Activated CD4-positive, alpha-beta T cell treated with anti-CD3 and anti-CD28 coated beads, Interleukin-2, Interleukin-4, amounts not matched to agents 100 ng/mL and 50 ng/mL, durations not matched to agents 16 hours and 8 hours (primary cell): ENCODE measurements at regions not wholly inside any gene's neighbourhood (a gene's known extent, or its start where the extent isn't known, plus 50 kb on each side); places are given as distances from the start of the nearest gene placed in this dataset.

ENCODE experiments used
- DNase-seq: peaks from one replicate; pipeline ENCODE4 v3.0.0-alpha.2; 2020; ENCODE audit warnings: low spot score

- DNase-seq, result no peak
Observed at GRCh38 chr18:28406533-28406932, 229.6 kb upstream of the CDH2 start.

- no peak for DNase-seq
Observed at GRCh38 chr18:28404694-28405093, 227.8 kb upstream of the CDH2 start.

DNA sequence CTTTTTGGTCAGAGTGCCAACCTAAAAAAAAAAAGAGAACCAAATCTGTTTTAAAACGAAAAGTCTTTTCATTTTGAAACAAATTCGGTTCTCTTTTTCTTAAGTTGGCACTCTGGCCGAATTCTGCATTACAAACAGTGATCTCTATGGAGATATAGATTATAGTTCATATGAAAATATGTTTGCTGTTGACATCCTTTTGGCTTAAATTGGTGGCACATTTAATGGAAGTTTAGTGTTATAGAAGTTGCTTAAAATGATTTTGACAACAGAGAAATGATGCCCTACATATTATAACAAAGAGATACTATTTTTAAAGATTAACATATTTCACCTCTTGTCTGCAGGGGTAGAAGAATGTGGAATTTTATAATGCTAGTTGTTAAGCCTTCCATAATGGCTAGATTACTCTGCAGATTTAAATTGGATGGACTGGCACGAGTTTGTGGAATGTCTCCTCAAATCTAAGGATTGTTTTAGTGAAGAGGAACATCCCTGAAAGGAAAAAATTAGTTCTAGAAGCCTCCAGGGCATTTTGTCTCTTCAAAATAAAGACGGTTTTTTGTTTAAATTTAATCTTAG lies 222.9 kb upstream of the CDH2 start:
- no peak for DNase-seq

DNA sequence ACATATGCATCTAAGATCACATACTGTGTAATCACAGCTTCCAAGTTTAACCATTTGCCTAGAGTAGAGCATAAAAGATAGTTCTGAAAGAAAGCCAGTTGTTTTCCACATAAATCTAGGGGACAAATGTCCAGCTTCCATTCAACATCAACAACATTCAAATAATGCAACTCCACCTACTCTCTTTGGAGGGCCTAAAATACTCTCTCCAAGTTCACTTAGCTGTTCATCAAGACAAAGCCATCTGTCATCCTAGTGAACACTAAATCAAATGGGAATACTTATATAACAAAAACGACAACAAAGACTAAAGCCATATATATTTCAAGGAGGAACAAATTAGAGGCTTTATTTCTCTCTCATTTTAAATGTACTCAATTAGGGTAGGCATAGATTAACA lies 221.5 kb upstream of the CDH2 start:
- DNase-seq, result no peak

- no peak for DNase-seq
Observed at GRCh38 chr18:28390022-28390421, 213.1 kb upstream of the CDH2 start.

DNA sequence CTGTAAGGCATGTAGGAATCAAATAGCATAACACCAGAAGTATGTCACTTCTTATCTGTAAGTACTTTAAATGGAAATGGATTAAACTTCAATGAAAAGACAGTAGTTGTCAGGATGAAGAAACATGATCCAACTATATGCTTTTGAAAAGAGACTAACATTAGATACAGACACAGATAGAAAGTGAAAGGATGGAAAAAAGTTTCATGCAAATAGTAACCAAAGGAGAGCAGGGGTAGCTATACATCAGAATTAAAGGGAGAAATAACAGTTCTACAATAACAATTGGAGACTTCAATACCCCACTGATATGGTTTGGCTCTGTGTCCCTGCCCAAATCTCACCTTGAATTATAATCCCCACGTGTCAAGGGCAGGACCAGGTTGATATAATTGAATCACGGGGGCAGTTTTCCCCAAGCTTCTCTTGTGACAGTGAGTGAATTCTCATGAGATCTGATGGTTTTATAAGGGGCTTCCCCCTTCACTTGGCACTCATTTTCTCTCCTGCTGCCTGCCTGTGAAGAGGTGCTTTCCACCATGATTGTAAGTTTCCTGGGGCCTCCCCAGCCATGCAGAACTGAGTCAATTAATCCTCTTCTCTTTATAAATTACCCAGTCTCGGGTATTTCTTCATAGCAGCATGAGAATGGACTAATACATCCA lies 205.4 kb upstream of the CDH2 start:
- no peak for DNase-seq

- DNase-seq, result no peak
Observed at GRCh38 chr18:28372186-28372585, 195.3 kb upstream of the CDH2 start.

GRCh38 chr18:28366676-28367075 lies 189.7 kb upstream of the CDH2 start:
- DNase-seq, result no peak

DNA sequence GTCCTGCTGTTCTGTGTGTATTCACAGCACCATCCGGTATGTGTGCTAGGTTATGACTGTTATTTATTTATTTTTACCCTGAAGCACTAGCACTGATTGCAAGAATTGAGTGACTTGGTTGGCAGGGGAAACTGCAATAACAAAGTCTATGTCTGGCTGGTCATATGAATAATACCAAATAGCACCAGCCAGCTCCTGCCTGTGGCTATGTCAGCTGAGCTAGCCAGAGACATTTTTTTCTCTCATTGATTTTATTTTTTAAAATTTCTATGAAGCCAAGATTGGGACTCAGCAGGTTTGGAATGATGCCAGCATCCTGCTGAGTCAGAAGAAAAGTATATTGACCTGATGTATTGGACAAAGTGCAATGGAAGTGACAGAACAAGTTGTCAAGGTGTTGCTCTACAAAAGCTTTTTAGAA lies 188.5 kb upstream of the CDH2 start:
- no peak for DNase-seq

DNA sequence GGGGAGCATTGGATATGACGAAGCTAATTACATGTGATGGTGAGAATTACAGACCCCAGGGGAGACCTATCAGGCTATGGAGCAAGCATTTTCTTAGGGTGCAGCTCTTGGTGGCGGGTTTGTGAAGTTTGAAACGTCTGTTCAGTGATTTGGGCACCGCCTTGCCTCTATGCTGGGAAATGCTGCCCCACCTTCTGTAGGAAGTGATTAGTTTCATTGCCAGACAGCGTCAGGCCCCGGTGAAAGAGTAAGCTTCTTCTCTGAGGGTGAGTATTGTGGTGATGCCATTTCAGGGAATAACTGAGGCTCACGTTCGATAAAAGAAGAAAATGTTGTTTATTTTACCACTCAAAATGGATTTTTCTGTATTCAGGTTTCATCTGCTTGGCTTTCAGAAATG lies 186.2 kb upstream of the CDH2 start:
- no peak for DNase-seq

DNA sequence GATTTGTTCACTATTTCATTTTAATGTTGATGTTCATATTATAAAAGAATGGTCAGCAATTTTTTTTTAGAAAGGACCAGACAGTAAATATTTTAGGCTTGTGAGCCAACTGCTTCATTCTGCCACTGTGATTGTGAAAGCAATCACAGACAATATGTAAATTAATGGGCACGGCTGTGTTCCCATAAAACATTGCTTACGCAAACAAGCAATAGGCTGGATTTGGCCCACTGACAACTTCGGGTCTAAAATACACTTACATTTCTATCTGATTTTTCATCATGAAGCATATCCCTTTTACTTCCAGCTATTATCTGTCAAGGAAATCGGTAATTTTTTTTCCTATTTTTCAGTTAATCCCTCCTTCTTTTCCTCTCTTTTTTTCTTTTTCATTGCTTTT lies 182.2 kb upstream of the CDH2 start:
- no peak for DNase-seq

DNA sequence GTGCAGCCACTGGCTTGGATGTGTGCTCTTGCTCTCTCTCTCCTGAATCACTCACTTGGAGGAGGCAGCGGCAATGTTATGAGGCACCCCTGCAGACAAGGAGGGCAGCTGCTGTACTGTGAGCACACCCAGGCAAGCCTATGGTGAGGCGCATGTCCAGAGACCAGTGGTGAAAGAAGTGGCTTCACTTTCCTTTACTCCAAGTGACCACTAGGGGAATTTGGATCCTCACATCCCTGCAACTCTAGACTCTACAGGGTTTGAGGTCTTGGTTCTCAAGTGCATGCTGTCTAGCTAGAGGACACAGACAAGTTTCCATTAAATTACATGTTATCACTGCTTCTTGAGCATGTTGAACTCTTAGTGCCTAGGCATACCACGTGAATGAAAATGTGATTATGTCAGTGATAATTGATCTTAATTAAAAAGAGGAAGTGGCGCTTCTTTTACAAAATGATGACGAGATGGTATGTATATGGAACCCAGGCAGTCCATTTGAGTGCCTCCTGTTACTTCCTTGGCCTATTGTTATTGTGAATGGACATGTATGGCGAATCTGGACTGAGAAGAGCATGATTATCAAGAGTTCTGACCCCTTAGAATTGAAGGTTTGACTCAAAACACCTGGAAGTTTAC lies 181.0 kb upstream of the CDH2 start:
- no peak for DNase-seq

DNA sequence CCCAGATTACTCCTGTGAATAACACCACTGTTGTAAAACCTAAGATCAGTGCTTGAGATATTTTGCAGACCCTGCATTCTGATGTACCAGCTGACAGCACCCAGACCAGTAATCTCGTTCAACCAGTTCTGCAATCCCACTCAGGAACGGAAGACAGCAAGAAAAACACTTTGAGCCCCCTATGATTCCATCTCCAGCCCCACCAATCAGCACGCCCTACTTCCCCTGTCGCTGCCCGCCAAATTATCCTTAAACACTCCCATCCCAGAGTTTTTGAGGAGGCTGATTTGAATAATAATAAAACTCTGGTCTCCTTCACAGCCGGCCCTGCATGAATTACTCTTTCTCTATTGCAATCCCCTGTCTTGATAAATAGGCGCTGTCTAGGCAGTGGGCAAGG lies 173.9 kb upstream of the CDH2 start:
- no peak for DNase-seq

GRCh38 chr18:28342231-28342630 lies 165.3 kb upstream of the CDH2 start:
- no peak for DNase-seq

- no peak for DNase-seq
Observed at GRCh38 chr18:28338316-28338715, 161.4 kb upstream of the CDH2 start.

DNA sequence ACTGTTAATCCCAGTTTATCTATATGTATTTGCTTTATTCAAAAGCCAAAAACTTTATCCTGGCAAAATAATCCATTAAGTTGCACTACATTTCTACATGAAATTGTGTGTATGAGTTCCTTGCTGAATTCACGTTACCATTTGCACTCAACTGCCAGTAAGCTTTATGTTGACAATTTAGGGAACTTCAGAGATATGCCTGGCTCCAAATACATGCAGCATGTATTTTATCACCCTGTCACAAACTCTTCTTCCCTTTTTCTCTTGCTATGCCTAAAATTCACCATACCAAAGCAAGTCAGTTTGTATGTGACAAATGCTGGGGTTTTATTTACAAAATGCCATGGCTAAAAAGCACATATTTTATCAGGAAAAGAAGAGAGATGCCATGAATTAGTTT lies 157.6 kb upstream of the CDH2 start:
- DNase-seq, result no peak

DNA sequence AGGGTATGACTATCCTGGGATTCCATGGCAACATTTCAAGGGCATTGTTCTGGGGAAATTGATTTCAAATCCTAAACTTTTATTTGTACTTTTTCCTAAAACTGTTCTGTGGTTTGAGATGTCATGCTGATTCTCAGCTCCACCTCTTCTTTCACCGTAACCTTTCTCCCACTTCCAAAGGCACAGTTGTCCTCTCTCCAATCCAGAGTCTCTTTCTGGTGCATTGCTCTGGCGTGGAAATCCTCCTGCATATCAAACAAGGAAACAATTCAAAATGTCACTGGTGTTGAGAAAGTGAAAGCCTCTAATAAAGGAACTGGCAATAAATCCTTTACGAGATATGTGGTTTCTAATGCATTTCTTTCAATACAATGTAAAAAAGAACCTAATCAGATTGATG lies 155.1 kb upstream of the CDH2 start:
- no peak for DNase-seq

DNA sequence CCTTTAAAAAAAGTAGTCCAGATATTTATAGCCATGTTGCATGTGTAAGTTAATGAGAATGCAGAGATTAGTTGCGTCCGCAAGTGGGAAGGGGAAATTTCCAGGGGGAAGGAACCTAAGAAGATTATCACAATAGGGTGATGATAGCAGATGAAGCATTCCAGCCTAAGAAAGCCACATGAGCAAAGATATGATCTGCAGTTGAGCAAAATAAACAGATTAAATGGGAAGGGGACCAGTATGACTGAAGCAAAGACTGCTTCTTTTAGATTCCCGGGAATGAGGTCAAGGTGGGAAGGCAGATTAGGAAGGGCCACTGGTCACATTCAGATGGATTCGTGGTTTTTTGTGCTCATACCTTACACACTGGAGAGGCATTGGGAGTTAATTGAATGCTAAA lies 154.6 kb upstream of the CDH2 start:
- DNase-seq, result no peak

- no peak for DNase-seq
Observed at GRCh38 chr18:28313602-28314001, 136.7 kb upstream of the CDH2 start.

DNA sequence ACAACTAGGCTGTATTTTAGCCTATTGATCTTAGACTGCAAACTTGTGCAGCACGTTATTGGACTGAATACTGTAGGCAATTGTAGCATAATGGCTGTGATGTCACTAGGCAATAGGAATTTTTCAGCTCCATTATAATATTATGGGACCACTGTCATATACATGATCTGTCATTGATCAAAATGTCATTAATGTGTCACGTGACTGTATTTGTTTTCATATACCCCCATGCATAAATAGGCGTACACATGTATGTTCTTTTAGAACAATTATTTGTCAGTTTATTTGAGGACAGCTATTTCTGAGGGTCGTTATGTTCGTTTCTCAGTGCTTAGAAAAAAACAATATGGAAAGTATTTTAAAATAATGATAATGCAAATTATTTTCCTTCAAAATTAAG lies 111.9 kb upstream of the CDH2 start:
- no peak for DNase-seq

DNA sequence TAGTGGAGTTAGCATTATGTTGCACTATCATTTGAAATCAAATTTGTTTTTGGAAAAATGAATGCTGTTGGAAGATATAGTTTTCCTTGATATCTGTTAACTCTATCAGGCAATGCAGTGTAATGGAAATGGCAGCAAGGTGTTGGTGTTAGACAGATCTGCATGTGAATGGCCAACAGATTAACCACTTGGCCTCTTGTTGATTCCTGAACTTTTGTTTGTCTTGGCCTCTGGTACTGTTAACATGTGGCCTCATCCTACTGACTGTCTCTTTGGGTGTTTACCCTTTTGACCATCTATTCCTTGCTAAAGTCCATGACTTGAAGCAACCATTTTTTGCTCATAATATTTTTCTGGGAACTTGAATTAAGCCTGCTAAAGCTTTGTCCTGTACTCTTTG lies 110.2 kb upstream of the CDH2 start:
- DNase-seq, result no peak

DNA sequence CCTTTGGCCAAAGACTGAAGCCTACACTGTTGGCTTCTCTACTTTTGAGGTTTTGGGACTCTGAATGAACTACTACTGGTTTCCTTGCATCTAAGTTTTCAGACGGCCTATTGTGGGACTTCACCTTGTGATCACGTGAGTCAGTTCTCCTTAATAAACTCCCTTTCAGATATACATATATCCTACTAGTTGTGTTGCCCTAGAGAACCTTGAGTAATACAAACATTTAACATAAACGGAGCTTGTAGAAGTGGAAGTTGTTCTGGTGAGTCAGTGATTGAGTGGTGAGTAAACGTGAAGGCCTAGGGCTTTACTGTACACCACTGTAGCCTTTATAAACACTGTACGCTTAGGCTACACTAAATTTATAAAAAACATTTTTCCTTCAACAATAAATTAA lies 107.2 kb upstream of the CDH2 start:
- no peak for DNase-seq

- DNase-seq, result no peak
Observed at GRCh38 chr18:28281400-28281799, 104.5 kb upstream of the CDH2 start.

- no peak for DNase-seq
Observed at GRCh38 chr18:28269750-28270149, 92.8 kb upstream of the CDH2 start.
